HepG2 (cell line): ENCODE measurements at regions not wholly inside any gene's neighbourhood (a gene's known extent, or its start where the extent isn't known, plus 50 kb on each side); places are given as distances from the start of the nearest gene placed in this dataset.
A peak's percentile ranks its signal among the peaks of the same experiment; 100 is the strongest.

Source experiments
- ATAC-seq: fragments of 200-7000 bp; cut with Tn5 transposase; 3 replicates; pipeline ENCODE4 v1.9.1; 2020; ENCODE audit warnings: mild to moderate bottlenecking, moderate library complexity
- BruUV-seq: library from RNA; stranded (reverse); fragments of 400-500 nt; replicated peaks from 2 replicates; lab custom pipeline; 2021; lab: Mats Ljungman, UMichigan
- CTCF ChIA-PET: fragments of 300-600 bp; formaldehyde crosslinking; extraction: SDS; loops from one replicate; lab custom pipeline; 2021; ENCODE audit warnings: low total read pairs, inconsistent platforms, low intra/inter-chr PET ratio; lab: Yijun Ruan, JAX
- POLR2A ChIA-PET: fragments of 350-600 bp; sonication (Branson Sonifier 250); formaldehyde crosslinking; loops from one replicate; lab custom pipeline; 2020; ENCODE audit warnings: antibody characterized with exemption, inconsistent platforms; lab: Yijun Ruan, JAX
- DNase-seq: peaks from one replicate; pipeline ENCODE4 v3.0.0-alpha.2; 2015; ENCODE audit warnings: low spot score
- FAIRE-seq: peaks from 3 replicates; lab custom pipeline; 2011; peaks lifted over from hg19 to GRCh38; lab: Jason Lieb, UNC
- H2AFZ ChIP-seq: one replicate; pipeline ENCODE4 v1.6.1; 2011; ENCODE audit warnings: low read length, inconsistent platforms
- H3K27ac ChIP-seq: fragments of 300-600 bp; 3 replicates; pipeline ENCODE4 v1.8.0; 2011; ENCODE audit warnings: mixed run types, mild to moderate bottlenecking, mixed read lengths, low read length, inconsistent platforms; ENCODE audit not compliant: insufficient read depth; ENCODE audit errors: extremely low read length
- H3K27me3 ChIP-seq, 2 experiments: fragments of 200-600 bp in 1 of 2; 2 replicates in 1 of 2; 3 replicates in 1 of 2; pipeline versions ENCODE4 v1.6.0 to v1.8.0; 2011; ENCODE audit warnings: low read length in 2 of 2, mild to moderate bottlenecking in 2 of 2, moderate library complexity in 2 of 2, inconsistent platforms in 1 of 2; ENCODE audit not compliant: insufficient read depth in 2 of 2, control insufficient read depth in 1 of 2
- H3K36me3 ChIP-seq, 2 experiments: fragments of 200-600 bp in 1 of 2; replicated peaks in 1 of 2; 2 replicates in 1 of 2; 3 replicates in 1 of 2; pipeline versions ENCODE4 v1.5.1 to v1.8.0; 2011; ENCODE audit warnings: low read length in 2 of 2, inconsistent platforms in 1 of 2; ENCODE audit not compliant: insufficient read depth in 2 of 2, control insufficient read depth in 1 of 2
- H3K4me1 ChIP-seq: 2 replicates; pipeline ENCODE4 v1.5.1; 2012; ENCODE audit warnings: low read length, inconsistent platforms; ENCODE audit not compliant: insufficient read depth
- H3K4me2 ChIP-seq: 2 replicates; pipeline ENCODE4 v1.6.0; 2011; ENCODE audit warnings: low read depth, low read length, inconsistent platforms
- H3K4me3 ChIP-seq, 3 experiments: fragments of 200-600 bp in 1 of 3; sonication (generic), shearing (Covaris generic) in 1 of 3; replicated peaks in 1 of 3; 2 replicates each; pipeline ENCODE4 v1.5.1; 2011 to 2016; ENCODE audit warnings: low read length in 3 of 3, inconsistent platforms in 2 of 3, low read depth in 2 of 3, mild to moderate bottlenecking in 2 of 3, control low read depth in 1 of 3, mixed read lengths in 1 of 3; ENCODE audit not compliant: insufficient read depth in 1 of 3
- H3K79me2 ChIP-seq: one replicate; pipeline ENCODE4 v1.6.1; 2011; ENCODE audit warnings: low read length, inconsistent platforms; ENCODE audit not compliant: insufficient read depth
- H3K9ac ChIP-seq: 2 replicates; pipeline ENCODE4 v1.6.0; 2011; ENCODE audit warnings: mild to moderate bottlenecking, low read depth, low read length, inconsistent platforms; ENCODE audit not compliant: insufficient read depth
- H3K9me3 ChIP-seq: 2 replicates; pipeline ENCODE4 v1.5.1; 2012; ENCODE audit warnings: mild to moderate bottlenecking, low read length
- H4K20me1 ChIP-seq: 2 replicates; pipeline ENCODE4 v1.6.0; 2011; ENCODE audit warnings: inconsistent platforms, mild to moderate bottlenecking, low read length, moderate library complexity; ENCODE audit not compliant: insufficient read depth
- CEBPB ChIP-seq: IDR thresholded peaks from 2 replicates; pipeline ENCODE4 v1.6.1; 2011; ENCODE audit warnings: low read depth, low read length, improper control_type of control experiment, borderline replicate concordance
- MIER2 ChIP-seq: IDR thresholded peaks from 2 replicates; pipeline ENCODE4 v1.6.1; 2016; ENCODE audit warnings: missing biosample characterization, missing genetic modification reagents
- ZNF354B ChIP-seq: sonication (generic); formaldehyde crosslinking; IDR thresholded peaks from 2 replicates; pipeline ENCODE4 v1.8.0; 2022; ENCODE audit warnings: mild to moderate bottlenecking, missing genetic modification reagents
- ZNF362 ChIP-seq: sonication (generic); formaldehyde crosslinking; IDR thresholded peaks from 2 replicates; pipeline ENCODE4 v1.4.0; 2020; ENCODE audit warnings: missing genetic modification reagents, mild to moderate bottlenecking, borderline replicate concordance
- ZNF629 ChIP-seq: sonication (generic); formaldehyde crosslinking; conservative IDR thresholded peaks from 2 replicates; pipeline ENCODE4 v1.5.0; 2020; ENCODE audit warnings: missing genetic modification reagents
- WGBS: methylation state at CpG from one replicate; pipeline ENCODE4 v1.1.6; 2017; ENCODE audit warnings: low lambda C conversion rate; 5-methylcytosine and 5-hydroxymethylcytosine counted together
- in situ Hi-C: cut with HindIII; loops from 2 replicates; pipeline ENCODE4 v1.10.0; 2017; ENCODE audit warnings: low pct_unique_long_range_greater_than_20kb; ENCODE audit not compliant: extremely low pct_ligation_motif_present
- intact Hi-C: fragments of 100-400 bp; cut with micrococcal nuclease; formaldehyde crosslinking; loops from one replicate; pipeline ENCODE4 v1.10.0; 2022; ENCODE audit not compliant: unreplicated experiment

- TF ChIP-seq ZNF362 (CRISPR knock-in tag), result no peak
- TF ChIP-seq CEBPB, result no peak
- TF ChIP-seq MIER2, result no peak
These were observed 53.4 kb upstream of the STXBP1 start (continued) for GRCh38 chr9:127558581-127559246.

- FAIRE-seq (no peak), DNase-seq (no peak), ATAC-seq (no peak)
- Histone ChIP-seq H3K36me3 (peaks cover 21 to 24% of the 10 kb centered on the region in 2 experiments; a peak in 4 of 5 replicates), H3K27me3 (no peaks in the 10 kb centered on the region), H3K9me3 (no peaks in the 10 kb centered on the region), H3K4me1 (peaks cover 46% of the 10 kb centered on the region), H3K9ac (no peak overlapping the region), H3K4me2 (no peak overlapping the region), H3K4me3 (no peak overlapping the region), H2AFZ (no peak overlapping the region), H3K27ac (no peak overlapping the region), H3K79me2 (peaks cover 40% of the 10 kb centered on the region), H4K20me1 (peaks cover 31% of the 10 kb centered on the region)
- TF ChIP-seq ZNF354B (no peak), ZNF629 (CRISPR knock-in tag) (peak; percentile 81)
- intact Hi-C loops (no loop called here), in situ Hi-C loops (no loop called here)
- ChIA-PET POLR2A (interaction anchor here (1.3 to 2.6 kb wide), 4 partner anchors 11 to 19 kb away, joined by 4 to 7 read pairs (median 6); no protein-coding TSS in a partner anchor), CTCF (no interaction called here)
- BruUV-seq, result no TSS peak
- 96% methylated on average over 4 of the region's 5 CpGs for WGBS
These were observed 52.8 kb upstream of the STXBP1 start for GRCh38 chr9:127559247-127559680.
